Hypothalamus (tissue), 51 donors: ENCODE measurements at regions not wholly inside any gene's neighbourhood (a gene's known extent, or its start where the extent isn't known, plus 50 kb on each side); places are given as distances from the start of the nearest gene placed in this dataset.
"Not testable (repeated sequence)": the region's sequence is repeated elsewhere in the genome, so short reads cannot be mapped to it uniquely, and the experiment has no call there.

Source experiments
- DNase-seq, 51 donors: peaks; one replicate each; lab custom pipeline; 2025; lab: John Stamatoyannopoulos, UW

GRCh38 chr9:85878872-85879597 lies 61.9 kb upstream of the NAA35 start:
- not testable (repeated sequence) for DNase-seq

- not testable (repeated sequence) for DNase-seq
Measured at GRCh38 chr9:85880507-85880906, 60.4 kb upstream of the NAA35 start.

GRCh38 chr9:85884256-85884655 lies 56.7 kb upstream of the NAA35 start:
- no peak for DNase-seq

- DNase-seq: no peak
Measured at GRCh38 chr9:85890962-85891361, 50.0 kb upstream of the NAA35 start.
